IPS-15b (cell line): ENCODE measurements at regions not wholly inside any gene's neighbourhood (a gene's known extent, or its start where the extent isn't known, plus 50 kb on each side); places are given as distances from the start of the nearest gene placed in this dataset.
"Not testable (repeated sequence)": the region's sequence is repeated elsewhere in the genome, so short reads cannot be mapped to it uniquely, and the experiment has no call there.

Experiments
- H3K27me3 ChIP-seq: one replicate; pipeline ENCODE4 v1.6.1; 2013; ENCODE audit warnings: low read length; ENCODE audit not compliant: control insufficient read depth, insufficient read depth
- H3K36me3 ChIP-seq: one replicate; pipeline ENCODE4 v1.6.1; 2013; ENCODE audit warnings: low read length; ENCODE audit not compliant: control insufficient read depth, insufficient read depth
- H3K4me1 ChIP-seq: one replicate; pipeline ENCODE4 v1.6.1; 2013; ENCODE audit warnings: mild to moderate bottlenecking, low read length; ENCODE audit not compliant: control insufficient read depth, insufficient read depth
- H3K4me3 ChIP-seq: one replicate; pipeline ENCODE4 v1.5.1; 2013; ENCODE audit warnings: low read depth, low read length
- H3K9ac ChIP-seq: one replicate; pipeline ENCODE4 v1.6.1; 2013; ENCODE audit warnings: low read depth, mild to moderate bottlenecking, low read length
- H3K9me3 ChIP-seq: one replicate; pipeline ENCODE4 v1.6.1; 2013; ENCODE audit warnings: mild to moderate bottlenecking, low read length; ENCODE audit not compliant: control insufficient read depth, insufficient read depth

DNA sequence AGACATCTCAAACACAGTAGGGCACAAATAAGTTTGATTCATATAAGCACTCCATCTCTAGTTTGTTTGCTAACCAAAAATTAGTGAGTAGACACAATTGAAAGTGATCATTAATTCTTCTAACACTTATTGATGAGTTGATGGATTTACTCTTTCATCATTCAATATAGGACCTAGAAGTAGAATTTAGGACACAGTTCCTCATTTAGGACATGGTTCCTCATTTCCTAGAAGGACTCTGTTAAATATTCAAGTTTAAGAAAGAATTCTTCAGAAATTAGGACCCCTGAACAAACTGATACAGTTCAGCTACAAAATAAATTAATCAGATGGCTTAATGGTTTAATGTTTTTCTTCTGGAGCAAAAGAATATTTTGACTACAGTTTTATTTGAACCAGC lies 143.5 kb upstream of the PRR16 start:
- Histone ChIP-seq H3K36me3 (no peaks in the 10 kb centered on the region), H3K9me3 (no peaks in the 10 kb centered on the region), H3K4me1 (no peaks in the 10 kb centered on the region), H3K9ac (no peak overlapping the region), H3K4me3 (no peak overlapping the region), H3K27me3 (no peaks in the 10 kb centered on the region)

DNA sequence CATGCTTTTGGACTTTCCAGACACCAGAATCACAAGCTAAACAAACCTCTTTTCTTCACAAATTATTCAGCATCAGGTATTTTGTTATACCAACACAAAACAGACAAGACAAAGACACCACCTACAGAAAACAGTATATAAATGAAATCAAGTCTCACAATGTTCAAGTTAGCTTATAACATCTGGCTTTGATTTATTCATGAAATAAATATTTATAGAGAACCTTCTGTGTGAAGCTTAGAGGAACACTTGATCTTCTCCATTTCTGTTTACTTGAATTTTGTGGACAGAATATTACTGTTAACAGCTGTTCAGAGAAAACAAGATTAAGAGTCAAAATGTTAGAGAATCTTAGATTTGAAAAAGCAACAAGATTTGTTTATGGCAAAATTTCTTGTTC lies 137.4 kb upstream of the PRR16 start:
- H3K4me1 ChIP-seq, result no peaks in the 10 kb centered on the region
- no peaks in the 10 kb centered on the region for H3K27me3 ChIP-seq
- H3K9ac ChIP-seq, result no peak overlapping the region
- H3K4me3 ChIP-seq, result no peak overlapping the region
- H3K9me3 ChIP-seq, result no peaks in the 10 kb centered on the region
- H3K36me3 ChIP-seq, result no peaks in the 10 kb centered on the region

DNA sequence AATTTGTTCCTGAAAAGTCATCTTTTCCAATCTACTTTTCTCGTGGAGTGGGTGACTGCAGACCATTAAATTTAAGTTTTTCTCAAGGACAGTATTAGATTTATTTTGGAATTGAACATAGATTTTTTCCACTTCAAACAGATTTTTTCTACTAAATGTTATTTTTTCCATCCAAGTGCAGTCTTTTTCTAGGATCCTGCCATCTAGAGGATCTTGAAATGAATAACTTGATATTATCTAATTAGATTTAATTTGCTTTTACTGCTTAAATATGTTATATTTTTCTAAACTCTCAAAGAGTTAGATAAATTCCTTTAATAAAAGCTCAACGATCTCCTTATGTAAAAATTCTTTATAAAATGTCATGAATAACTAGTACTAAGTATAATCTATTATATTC lies 136.9 kb upstream of the PRR16 start:
- Histone ChIP-seq H3K4me1 (no peaks in the 10 kb centered on the region), H3K27me3 (no peaks in the 10 kb centered on the region), H3K36me3 (no peaks in the 10 kb centered on the region), H3K4me3 (no peak overlapping the region), H3K9me3 (no peaks in the 10 kb centered on the region), H3K9ac (no peak overlapping the region)

DNA sequence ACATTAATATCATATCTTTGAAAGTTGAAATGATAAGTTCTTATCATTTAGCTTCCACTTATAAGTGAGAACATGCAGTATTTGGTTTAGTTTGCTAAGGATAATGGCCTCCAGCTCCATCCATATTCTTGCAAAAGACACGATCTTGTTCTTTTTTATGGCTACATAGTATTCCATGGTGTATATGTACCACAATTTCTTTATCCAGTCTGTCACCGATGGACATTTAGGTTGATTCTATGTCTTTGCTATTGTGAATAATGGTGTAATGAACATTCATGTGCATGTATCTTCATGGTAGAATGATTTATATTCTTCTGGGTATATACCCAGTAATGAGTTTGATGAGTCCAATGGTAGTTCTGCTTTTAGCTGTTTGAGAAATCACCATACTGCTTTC lies 135.0 kb upstream of the PRR16 start:
- no peak overlapping the region for H3K9ac ChIP-seq
- H3K9me3 ChIP-seq, result no peaks in the 10 kb centered on the region
- no peaks in the 10 kb centered on the region for H3K27me3 ChIP-seq
- no peak overlapping the region for H3K4me3 ChIP-seq
- H3K36me3 ChIP-seq, result no peaks in the 10 kb centered on the region
- no peaks in the 10 kb centered on the region for H3K4me1 ChIP-seq

DNA sequence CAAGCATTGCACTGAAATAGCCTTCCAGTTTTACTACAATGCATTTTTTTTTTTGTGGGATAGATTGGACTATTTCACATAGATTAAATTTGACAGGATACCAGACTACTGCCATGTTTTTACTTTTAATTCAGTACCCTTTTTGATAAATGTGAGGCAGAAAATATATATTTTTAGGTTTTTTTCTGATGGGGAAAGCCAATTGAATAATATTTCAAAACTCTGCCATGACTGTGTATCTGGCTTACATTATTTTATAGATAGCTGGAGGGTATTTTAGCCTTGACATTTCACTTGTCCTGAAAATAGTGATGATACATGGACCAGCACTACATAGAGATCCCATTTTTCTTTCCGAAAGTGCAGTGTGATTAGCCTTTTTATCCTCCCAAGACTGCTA lies 133.5 kb upstream of the PRR16 start:
- H3K9me3 ChIP-seq, result no peaks in the 10 kb centered on the region
- no peak overlapping the region for H3K4me3 ChIP-seq
- H3K4me1 ChIP-seq, result no peaks in the 10 kb centered on the region
- no peaks in the 10 kb centered on the region for H3K36me3 ChIP-seq
- no peak overlapping the region for H3K9ac ChIP-seq
- H3K27me3 ChIP-seq, result no peaks in the 10 kb centered on the region

DNA sequence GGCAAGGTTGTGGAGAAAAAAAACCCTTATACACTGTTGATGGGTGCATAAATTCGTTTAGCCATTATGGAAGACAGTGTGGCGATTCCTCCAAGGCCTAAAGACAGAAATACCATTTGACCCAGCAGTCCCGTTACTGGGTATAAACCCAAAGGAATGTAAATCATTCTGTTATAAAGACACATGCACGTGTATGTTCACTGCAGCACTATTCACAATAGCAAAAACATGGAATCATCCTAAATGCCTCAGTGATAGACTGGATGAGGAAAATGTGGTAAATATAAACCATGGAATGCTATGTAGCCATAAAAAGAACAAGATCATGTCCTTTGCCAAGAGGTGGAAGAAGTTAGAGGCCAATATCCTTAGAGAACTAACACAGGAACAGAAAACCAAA lies 119.9 kb upstream of the PRR16 start:
- Histone ChIP-seq H3K4me3 (no peak overlapping the region), H3K27me3 (no peaks in the 10 kb centered on the region), H3K4me1 (no peaks in the 10 kb centered on the region)

DNA sequence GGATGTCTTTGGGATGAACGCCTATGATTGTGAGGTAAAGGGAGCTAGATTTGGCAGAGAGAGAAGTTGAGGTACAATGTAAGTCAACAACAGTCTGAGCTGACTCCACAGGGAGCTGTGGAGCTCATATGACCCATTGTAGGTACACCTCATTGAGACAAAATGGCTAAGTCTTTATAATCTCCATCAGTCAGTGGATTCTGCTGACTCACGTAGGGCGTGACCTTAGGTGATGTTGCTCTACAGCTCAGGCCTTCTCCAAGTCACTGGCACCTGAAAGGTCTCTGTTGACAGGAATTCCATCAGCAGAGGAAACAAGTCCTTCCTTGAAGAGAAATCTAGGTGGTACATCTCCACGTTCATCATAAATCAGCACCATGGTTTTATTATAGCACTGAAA lies 118.2 kb upstream of the PRR16 start:
- no peaks in the 10 kb centered on the region for H3K27me3 ChIP-seq
- H3K36me3 ChIP-seq, result no peaks in the 10 kb centered on the region
- H3K9ac ChIP-seq, result no peak overlapping the region
- no peaks in the 10 kb centered on the region for H3K9me3 ChIP-seq
- H3K4me1 ChIP-seq, result no peaks in the 10 kb centered on the region
- H3K4me3 ChIP-seq, result no peak overlapping the region

More for the DNA sequence above, 119.9 kb upstream of the PRR16 start:
- Histone ChIP-seq H3K36me3 (no peaks in the 10 kb centered on the region), H3K9ac (no peak overlapping the region), H3K9me3 (no peaks in the 10 kb centered on the region)

DNA sequence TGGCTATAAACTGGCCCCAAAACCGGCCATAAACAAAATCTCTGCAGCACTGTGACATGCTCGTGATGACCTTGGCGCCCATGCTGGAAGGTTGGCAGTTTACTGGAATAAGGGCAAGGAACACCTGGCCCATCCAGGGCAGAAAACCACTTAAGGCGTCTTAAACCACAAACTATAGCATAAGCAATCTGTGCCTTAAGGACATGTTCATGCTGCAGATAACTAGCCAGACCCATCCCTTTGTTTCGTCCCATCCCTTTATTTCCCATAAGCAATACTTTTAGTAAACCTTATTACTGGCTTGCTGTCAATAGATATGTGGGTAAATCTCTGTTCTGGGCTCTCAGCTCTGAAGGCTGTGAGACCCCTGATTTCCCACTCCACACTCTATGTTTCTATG lies 113.0 kb upstream of the PRR16 start:
- H3K9me3 ChIP-seq, H3K4me3 ChIP-seq, H3K9ac ChIP-seq, H3K27me3 ChIP-seq, H3K36me3 ChIP-seq, H3K4me1 ChIP-seq: not testable (repeated sequence)

DNA sequence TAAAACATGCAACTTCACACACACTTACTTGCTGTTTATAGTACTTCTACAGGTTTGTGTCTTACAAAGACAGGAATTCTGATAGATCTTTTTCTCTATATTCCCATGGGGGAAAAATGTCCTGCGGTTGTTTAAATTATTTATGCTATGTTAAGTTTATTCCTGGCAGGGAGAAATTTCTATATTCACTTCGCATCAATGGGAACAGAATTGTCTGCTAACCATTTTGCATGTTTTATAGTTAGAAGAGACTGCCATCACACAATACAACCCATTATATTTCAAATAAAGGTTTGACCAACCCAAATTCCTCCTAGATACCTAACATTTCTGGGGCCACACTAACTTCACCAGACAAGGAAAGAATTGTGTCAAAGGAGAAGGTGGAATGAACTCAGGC lies 110.0 kb upstream of the PRR16 start:
- Histone ChIP-seq H3K27me3 (no peaks in the 10 kb centered on the region), H3K36me3 (no peaks in the 10 kb centered on the region), H3K9ac (no peak overlapping the region), H3K4me3 (no peak overlapping the region), H3K4me1 (no peaks in the 10 kb centered on the region), H3K9me3 (peaks cover 3% of the 10 kb centered on the region)

DNA sequence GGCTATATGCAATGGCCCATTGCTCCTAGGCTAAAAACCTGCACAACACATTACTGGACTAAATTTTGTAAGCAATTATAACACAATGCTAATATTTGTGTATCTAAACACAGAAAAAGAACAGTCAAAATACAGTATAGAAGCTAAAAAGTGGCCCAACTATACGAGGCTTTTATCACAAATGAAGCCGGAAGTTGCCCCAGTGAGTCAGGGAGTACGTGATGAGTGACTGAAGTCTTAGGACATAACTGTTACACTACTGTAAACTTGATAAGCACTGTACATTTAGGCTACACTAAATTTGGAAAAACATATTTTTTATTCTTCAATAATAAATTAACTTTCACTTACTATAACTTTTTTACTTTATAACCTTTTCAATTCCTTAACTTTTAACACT lies 105.2 kb upstream of the PRR16 start:
- H3K4me3 ChIP-seq, result no peak overlapping the region
- H3K9ac ChIP-seq, result no peak overlapping the region
- H3K9me3 ChIP-seq, result no peaks in the 10 kb centered on the region
- H3K36me3 ChIP-seq, result no peaks in the 10 kb centered on the region
- no peaks in the 10 kb centered on the region for H3K4me1 ChIP-seq
- H3K27me3 ChIP-seq, result no peaks in the 10 kb centered on the region

DNA sequence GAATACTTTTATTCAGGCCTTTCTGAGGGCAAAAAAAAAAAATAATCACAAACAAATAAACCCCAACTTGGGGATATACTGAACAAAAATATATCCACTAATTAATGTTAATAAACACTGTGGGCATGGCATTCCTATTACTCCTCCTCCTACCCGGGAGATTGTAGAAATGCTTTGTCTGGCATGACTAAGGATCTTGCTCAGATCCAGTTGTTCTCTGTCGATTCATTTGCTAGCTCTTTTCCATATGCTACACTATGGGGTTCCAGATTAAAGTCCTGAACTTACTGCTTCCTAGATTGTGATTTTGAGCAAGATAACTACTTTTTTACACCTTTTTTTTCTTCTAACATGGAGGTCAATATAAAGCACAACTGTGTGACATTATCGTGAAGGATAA lies 102.2 kb upstream of the PRR16 start:
- Histone ChIP-seq H3K4me3 (no peak overlapping the region), H3K9ac (no peak overlapping the region), H3K9me3 (no peaks in the 10 kb centered on the region), H3K4me1 (no peaks in the 10 kb centered on the region), H3K27me3 (no peaks in the 10 kb centered on the region), H3K36me3 (no peaks in the 10 kb centered on the region)

DNA sequence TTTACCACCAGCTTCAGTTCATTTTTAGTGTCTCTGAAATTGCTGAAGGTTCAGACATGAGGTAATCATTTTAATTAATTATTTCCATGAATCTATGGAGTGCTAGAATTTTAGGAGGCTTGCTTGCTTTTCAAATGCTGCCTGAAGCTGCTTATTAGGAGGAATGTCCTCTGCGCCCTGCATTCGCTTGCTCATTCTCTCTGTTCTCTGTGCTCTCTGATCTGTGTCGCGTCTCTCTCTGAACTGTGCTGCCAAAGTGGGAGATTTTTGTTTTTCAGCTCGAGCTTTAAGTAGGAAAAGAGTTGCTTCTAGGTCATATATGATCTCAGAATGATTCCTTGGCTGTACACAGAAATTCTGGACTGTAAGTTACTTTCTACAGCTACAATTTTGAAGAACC lies 101.7 kb upstream of the PRR16 start:
- Histone ChIP-seq H3K4me1 (no peaks in the 10 kb centered on the region), H3K36me3 (no peaks in the 10 kb centered on the region), H3K9ac (no peak overlapping the region), H3K27me3 (no peaks in the 10 kb centered on the region), H3K9me3 (no peaks in the 10 kb centered on the region), H3K4me3 (no peak overlapping the region)
